ENCODE measurements at regions not wholly inside any gene's neighbourhood (a gene's known extent, or its start where the extent isn't known, plus 50 kb on each side); places are given as distances from the start of the nearest gene placed in this dataset.

DNA sequence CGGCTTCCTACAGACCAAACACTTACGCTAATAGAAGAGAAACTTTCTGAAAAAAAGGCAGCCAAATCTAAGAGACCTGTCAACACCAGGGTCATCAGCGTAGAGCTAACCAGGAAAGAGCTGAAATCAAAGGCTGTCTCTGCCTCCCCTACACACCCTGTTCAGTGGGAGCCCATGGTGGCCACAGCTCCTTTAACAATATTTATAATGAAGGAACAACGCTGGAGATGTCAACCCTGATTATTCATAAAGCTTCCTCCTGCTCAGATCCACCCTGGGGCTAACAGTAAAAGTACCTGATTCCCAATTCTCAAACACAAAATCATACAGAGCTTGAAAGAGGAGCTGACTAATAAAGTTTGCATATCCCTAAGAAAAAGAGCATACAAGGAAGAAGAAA is 133.7 kb downstream of the ANXA2 start (continued):
- TF ChIP-seq REST (IDR thresholded peaks at IDR 0.05; ENCODE audit: unreplicated experiment), result no peak
- TF ChIP-seq JUNB (IDR thresholded peaks at IDR 0.05; ENCODE audit: unreplicated experiment), result no peak
- no peak for TF ChIP-seq EZH2phosphoT487 (IDR thresholded peaks at IDR 0.05; ENCODE audit: unreplicated experiment)
- TF ChIP-seq NANOG (IDR thresholded peaks at IDR 0.05; ENCODE audit: borderline replicate concordance), result no peak
- no peak for TF ChIP-seq STAT1 (IDR thresholded peaks at IDR 0.05; ENCODE audit: unreplicated experiment)
- TF ChIP-seq ZNF331 (CRISPR knock-in tag; IDR thresholded peaks at IDR 0.05; ENCODE audit: low read depth), result no peak
- no peak for TF ChIP-seq CREB1 (CRISPR knock-in tag; IDR thresholded peaks at IDR 0.05; ENCODE audit: low read depth)
- TF ChIP-seq ZNF114 (CRISPR knock-in tag; IDR thresholded peaks at IDR 0.05), result no peak

- H4K20me1 ChIP-seq (replicated peaks; ENCODE audit: insufficient read depth), result no peaks in the 10 kb centered on the region
- DNase-seq (ENCODE audit: low spot score), result no peak
- H3F3A ChIP-seq (replicated peaks; ENCODE audit: low read depth), result no peaks in the 10 kb centered on the region
- H2AFZ ChIP-seq, result no peak overlapping the region
- no peak for ATAC-seq
- Mint-ChIP-seq H3K27ac (no peak overlapping the region), H3K27me3 (ENCODE audit: insufficient read depth, low read depth, poor library complexity) (peaks cover 2% of the 10 kb centered on the region), H3K36me3 (ENCODE audit: low read depth) (no peaks in the 10 kb centered on the region), H3K4me1 (peaks cover 4% of the 10 kb centered on the region; the same call in 2 of the 3 replicates), H3K4me3 (no peak overlapping the region), H3K9me3 (no peaks in the 10 kb centered on the region)
- no peak overlapping the region for H3K4me3 ChIP-seq
- H3K79me2 ChIP-seq (replicated peaks; ENCODE audit: insufficient read depth), result no peaks in the 10 kb centered on the region
- no peaks in the 10 kb centered on the region; the same call in 1 of the 2 replicates for H3K9me2 ChIP-seq (ENCODE audit: insufficient read depth)
- H3K27me3 ChIP-seq (ENCODE audit: insufficient read depth), result no peaks in the 10 kb centered on the region
- H3K36me3 ChIP-seq (ENCODE audit: insufficient read depth), result no peaks in the 10 kb centered on the region
- H3K4me2 ChIP-seq, result no peak overlapping the region
- no peak overlapping the region for H3K27ac ChIP-seq (ENCODE audit: low read depth)
- no peaks in the 10 kb centered on the region for H3K4me1 ChIP-seq (ENCODE audit: insufficient read depth)
- no peak for TF ChIP-seq ZNF114 (CRISPR knock-in tag; IDR thresholded peaks at IDR 0.05)
- no peak for TF ChIP-seq ZNF331 (CRISPR knock-in tag; IDR thresholded peaks at IDR 0.05; ENCODE audit: low read depth)
- no peak for TF ChIP-seq STAT1 (IDR thresholded peaks at IDR 0.05; ENCODE audit: unreplicated experiment)
- TF ChIP-seq CREB1 (CRISPR knock-in tag; IDR thresholded peaks at IDR 0.05; ENCODE audit: low read depth), result no peak
- no peak for TF ChIP-seq POLR2AphosphoS5 (IDR thresholded peaks at IDR 0.05; ENCODE audit: low read depth)
- no peak for TF ChIP-seq EZH2 (IDR thresholded peaks at IDR 0.05; ENCODE audit: low read depth, unreplicated experiment)
- TF ChIP-seq NANOG (IDR thresholded peaks at IDR 0.05; ENCODE audit: borderline replicate concordance), result no peak
- no peak for TF ChIP-seq JUNB (IDR thresholded peaks at IDR 0.05; ENCODE audit: unreplicated experiment)
- no peak for TF ChIP-seq ETS1 (IDR thresholded peaks at IDR 0.05)
- no peak for TF ChIP-seq ZNF462 (CRISPR knock-in tag; IDR thresholded peaks at IDR 0.05)
- no peak for TF ChIP-seq EZH2phosphoT487 (IDR thresholded peaks at IDR 0.05; ENCODE audit: unreplicated experiment)
Observed at GRCh38 chr15:60264566-60264965, 133.2 kb downstream of the ANXA2 start.
